A549 (cell line): ENCODE measurements at regions not wholly inside any gene's neighbourhood (a gene's known extent, or its start where the extent isn't known, plus 50 kb on each side); places are given as distances from the start of the nearest gene placed in this dataset.

Experiments
- ATAC-seq, 2 experiments: fragments of 200-7000 bp in 1 of 2; fragments of >200 bp in 1 of 2; cut with Nextera tagmentation in 1 of 2; cut with Tn5 transposase in 1 of 2; 3 replicates each; pipeline versions ENCODE4 v1.8.0 to v1.9.1; 2018 to 2020; ENCODE audit warnings: mild to moderate bottlenecking in 1 of 2, moderate library complexity in 1 of 2
- CTCF ChIA-PET: fragments of 300-600 bp; sonication (Branson Sonifier 250); formaldehyde crosslinking; extraction: SDS; loops from one replicate; lab custom pipeline; 2021; ENCODE audit warnings: antibody characterized with exemption, inconsistent platforms; lab: Yijun Ruan, JAX
- POLR2A ChIA-PET: fragments of 350-600 bp; formaldehyde crosslinking; extraction: SDS; loops from one replicate; lab custom pipeline; 2021; ENCODE audit warnings: antibody characterized with exemption, inconsistent platforms; lab: Yijun Ruan, JAX
- DNase-seq, 2 experiments: peaks; one replicate each; pipeline versions ENCODE4 v3.0.0 to v3.0.0-alpha.2; 2011 to 2016; ENCODE audit warnings: low read depth in 1 of 2, low spot score in 1 of 2
- FAIRE-seq: peaks from 2 replicates; lab custom pipeline; 2011; peaks lifted over from hg19 to GRCh38; lab: Jason Lieb, UNC
- H3K27ac ChIP-seq, 2 experiments: fragments of >200 bp; sonication (Bioruptor Twin); formaldehyde crosslinking; 3 replicates each; pipeline ENCODE4 v1.5.1; 2016 to 2017
- H3K4me1 ChIP-seq: fragments of >200 bp; sonication (Bioruptor Twin); formaldehyde crosslinking; 3 replicates; pipeline ENCODE4 v1.6.1; 2016
- H3K4me2 ChIP-seq: fragments of >200 bp; sonication (Bioruptor Twin); formaldehyde crosslinking; 3 replicates; pipeline ENCODE4 v1.6.1; 2016
- H3K4me3 ChIP-seq: fragments of >200 bp; sonication (Bioruptor Twin); formaldehyde crosslinking; 3 replicates; pipeline ENCODE4 v1.5.1; 2016
- H3K9me3 ChIP-seq: fragments of >200 bp; sonication (Bioruptor Twin); formaldehyde crosslinking; 3 replicates; pipeline ENCODE4 v1.6.1; 2016
- BCL3 ChIP-seq: fragments of >200 bp; sonication (Bioruptor Twin); formaldehyde crosslinking; IDR thresholded peaks from 3 replicates; pipeline ENCODE4 v1.6.1; 2016
- CHD2 ChIP-seq: fragments of 150-350 bp; IDR thresholded peaks from 2 replicates; pipeline ENCODE4 v1.6.1; 2014; ENCODE audit warnings: low read length; ENCODE audit not compliant: partially characterized antibody
- CHD4 ChIP-seq: fragments of 200-600 bp; sonication (generic); IDR thresholded peaks from 2 replicates; pipeline ENCODE4 v1.6.1; 2016; ENCODE audit warnings: antibody characterized with exemption, mild to moderate bottlenecking, borderline replicate concordance
- CTCF ChIP-seq: fragments of >200 bp; sonication (Bioruptor Twin); formaldehyde crosslinking; IDR thresholded peaks from 3 replicates; pipeline ENCODE4 v1.5.1; 2016
- EP300 ChIP-seq, 2 experiments: fragments of >200 bp; sonication (Bioruptor Twin); formaldehyde crosslinking; IDR thresholded peaks; 2 replicates in 1 of 2; 3 replicates in 1 of 2; pipeline ENCODE4 v1.6.1; 2016 to 2017
- ESRRA ChIP-seq: fragments of 150-350 bp; IDR thresholded peaks from 2 replicates; pipeline ENCODE4 v1.6.1; 2014; ENCODE audit warnings: mild to moderate bottlenecking, low read length, borderline replicate concordance
- FOSL2 ChIP-seq, 2 experiments: fragments of 450-650 bp in 1 of 2; fragments of >200 bp in 1 of 2; sonication (Bioruptor Twin) in 1 of 2; formaldehyde crosslinking; IDR thresholded peaks; 2 replicates each; pipeline versions ENCODE4 v1.5.0 to v1.6.1; 2016 to 2020; ENCODE audit warnings: mild to moderate bottlenecking in 1 of 2, moderate library complexity in 1 of 2
- HDAC2 ChIP-seq: fragments of 200-600 bp; sonication (generic); IDR thresholded peaks from 2 replicates; pipeline ENCODE4 v1.6.1; 2016
- HMGXB4 ChIP-seq: fragments of 250-450 bp; sonication (Bioruptor Pico); IDR thresholded peaks from 2 replicates; pipeline ENCODE4 v1.5.0; 2021; ENCODE audit warnings: mild to moderate bottlenecking, moderate library complexity, borderline replicate concordance
- JUN ChIP-seq, 2 experiments: fragments of >200 bp; sonication (Bioruptor Twin); formaldehyde crosslinking; IDR thresholded peaks; 2 replicates in 1 of 2; 3 replicates in 1 of 2; pipeline ENCODE4 v1.6.1; 2016 to 2017
- JUNB ChIP-seq: fragments of >200 bp; sonication (Bioruptor Twin); formaldehyde crosslinking; IDR thresholded peaks from 2 replicates; pipeline ENCODE4 v1.6.1; 2016
- KDM1A ChIP-seq: fragments of 200-600 bp; sonication (generic); IDR thresholded peaks from 2 replicates; pipeline ENCODE4 v1.6.1; 2016; ENCODE audit warnings: low read depth, mild to moderate bottlenecking
- KDM5A ChIP-seq: fragments of 200-600 bp; sonication (generic); IDR thresholded peaks from 2 replicates; pipeline ENCODE4 v1.6.1; 2016; ENCODE audit warnings: antibody characterized with exemption, mild to moderate bottlenecking
- MAFK ChIP-seq: fragments of 450-650 bp; IDR thresholded peaks from 2 replicates; pipeline ENCODE4 v1.6.1; 2014; ENCODE audit not compliant: partially characterized antibody
- MAX ChIP-seq: IDR thresholded peaks from 2 replicates; pipeline ENCODE4 v1.6.1; 2012
- MAZ ChIP-seq: fragments of 150-350 bp; IDR thresholded peaks from 2 replicates; pipeline ENCODE4 v1.6.1; 2014; ENCODE audit warnings: antibody characterized with exemption, low read depth, low read length, borderline replicate concordance
- MYC ChIP-seq: IDR thresholded peaks from 2 replicates; pipeline ENCODE4 v1.6.1; 2012; ENCODE audit warnings: mild to moderate bottlenecking, inconsistent platforms, low read length, improper control_type of control experiment, borderline replicate concordance
- NFE2L2 ChIP-seq: fragments of 150-350 bp; conservative IDR thresholded peaks from 2 replicates; pipeline ENCODE4 v1.6.1; 2014; ENCODE audit warnings: low read length
- REST ChIP-seq: fragments of 200-600 bp; sonication (generic); IDR thresholded peaks from 2 replicates; pipeline ENCODE4 v1.6.1; 2016; ENCODE audit warnings: antibody characterized with exemption, mild to moderate bottlenecking, moderate library complexity
- RNF2 ChIP-seq: fragments of 200-600 bp; sonication (generic); IDR thresholded peaks from 2 replicates; pipeline ENCODE4 v1.6.1; 2016; ENCODE audit warnings: low read depth, mild to moderate bottlenecking, antibody characterized with exemption, moderate library complexity, borderline replicate concordance
- TFCP2L1 ChIP-seq: fragments of 250-450 bp; sonication (Bioruptor Pico); IDR thresholded peaks from 2 replicates; pipeline ENCODE4 v1.5.0; 2021; ENCODE audit warnings: mild to moderate bottlenecking
- ZC3H11A ChIP-seq: fragments of 450-650 bp; IDR thresholded peaks from 2 replicates; pipeline ENCODE4 v1.6.1; 2014; ENCODE audit warnings: antibody characterized with exemption, mild to moderate bottlenecking
- ZFP36 ChIP-seq: fragments of 450-650 bp; IDR thresholded peaks from 2 replicates; pipeline ENCODE4 v1.6.1; 2014; ENCODE audit warnings: borderline replicate concordance; ENCODE audit not compliant: partially characterized antibody
- ZNF302 ChIP-seq: fragments of 250-450 bp; sonication (Bioruptor Pico); IDR thresholded peaks from 2 replicates; pipeline ENCODE4 v1.9.0; 2021; ENCODE audit warnings: inconsistent platforms, mild to moderate bottlenecking, moderate library complexity
- ZSCAN20 ChIP-seq: fragments of 250-450 bp; sonication (Bioruptor Pico); IDR thresholded peaks from 2 replicates; pipeline ENCODE4 v1.8.0; 2022; ENCODE audit warnings: mild to moderate bottlenecking, moderate library complexity
- WGBS: methylation state at CpG from one replicate; pipeline ENCODE4 v1.1.6; 2017; ENCODE audit errors: missing lambda C conversion rate; 5-methylcytosine and 5-hydroxymethylcytosine counted together

- TF ChIP-seq CHD4 (no peak), REST (no peak), ZC3H11A (no peak), CTCF (no peak)
- TF ChIP-seq, all 56 proteins: peak for 0
Measured at GRCh38 chr5:108436696-108437095, 54.8 kb upstream of the FBXL17 start (continued).

- no peak overlapping the region for H3K4me2 ChIP-seq
Measured at GRCh38 chr5:108433600-108433999, 51.7 kb upstream of the FBXL17 start.

GRCh38 chr5:108432024-108432423 lies 50.1 kb upstream of the FBXL17 start:
- TF ChIP-seq MAX (no peak), RNF2 (no peak), CHD2 (no peak), MAZ (no peak), ZFP36 (no peak), BCL3 (no peak), JUN (IDR thresholded peaks at IDR 0.05) (no peak)
- Histone ChIP-seq H3K9me3 (no peaks in the 10 kb centered on the region), H3K27ac (no peak overlapping the region), H3K4me1 (no peaks in the 10 kb centered on the region), H3K4me3 (no peak overlapping the region), H3K4me2 (no peak overlapping the region)
- 50% methylated on average over 2 of the region's 2 CpGs for WGBS
- CTCF ChIA-PET, result no interaction called here
- no peak for DNase-seq
- no peak for ATAC-seq
- POLR2A ChIA-PET, result no interaction called here
- no peak for FAIRE-seq

More at GRCh38 chr5:108433600-108433999, 51.7 kb upstream of the FBXL17 start:
- FAIRE-seq, result no peak
- ChIA-PET CTCF (no interaction called here), POLR2A (no interaction called here)
- no peak for ATAC-seq
- Histone ChIP-seq H3K4me3 (no peak overlapping the region), H3K27ac (no peak overlapping the region), H3K9me3 (no peaks in the 10 kb centered on the region), H3K4me1 (no peaks in the 10 kb centered on the region)
- TF ChIP-seq NFE2L2 (no peak), ZSCAN20 (CRISPR knock-in tag) (no peak), MAFK (no peak), FOSL2 (IDR thresholded peaks at IDR 0.05) (no peak), FOSL2 (CRISPR knock-in tag; IDR thresholded peaks at IDR 0.05) (no peak), HMGXB4 (CRISPR knock-in tag) (no peak), CHD4 (no peak), MYC (no peak), EP300 (IDR thresholded peaks at IDR 0.05) (no peak), TFCP2L1 (CRISPR knock-in tag) (no peak), KDM5A (no peak), KDM1A (no peak), ZNF302 (no peak), JUNB (no peak), ESRRA (no peak), HDAC2 (no peak)
- no peak for DNase-seq
- 59% methylated on average over 3 of the region's 3 CpGs for WGBS
